A549 (cell line): ENCODE measurements at regions not wholly inside any gene's neighbourhood (a gene's known extent, or its start where the extent isn't known, plus 50 kb on each side); places are given as distances from the start of the nearest gene placed in this dataset.

ENCODE experiments used
- ATAC-seq, 2 experiments: fragments of 200-7000 bp in 1 of 2; fragments of >200 bp in 1 of 2; cut with Nextera tagmentation in 1 of 2; cut with Tn5 transposase in 1 of 2; 3 replicates each; pipeline versions ENCODE4 v1.8.0 to v1.9.1; 2018 to 2020; ENCODE audit warnings: mild to moderate bottlenecking in 1 of 2, moderate library complexity in 1 of 2
- CTCF ChIA-PET: fragments of 300-600 bp; sonication (Branson Sonifier 250); formaldehyde crosslinking; extraction: SDS; loops from one replicate; lab custom pipeline; 2021; ENCODE audit warnings: antibody characterized with exemption, inconsistent platforms; lab: Yijun Ruan, JAX
- POLR2A ChIA-PET: fragments of 350-600 bp; formaldehyde crosslinking; extraction: SDS; loops from one replicate; lab custom pipeline; 2021; ENCODE audit warnings: antibody characterized with exemption, inconsistent platforms; lab: Yijun Ruan, JAX
- DNase-seq, 2 experiments: peaks; one replicate each; pipeline versions ENCODE4 v3.0.0 to v3.0.0-alpha.2; 2011 to 2016; ENCODE audit warnings: low read depth in 1 of 2, low spot score in 1 of 2
- FAIRE-seq: peaks from 2 replicates; lab custom pipeline; 2011; peaks lifted over from hg19 to GRCh38; lab: Jason Lieb, UNC
- H3K27ac ChIP-seq, 2 experiments: fragments of >200 bp; sonication (Bioruptor Twin); formaldehyde crosslinking; 3 replicates each; pipeline ENCODE4 v1.5.1; 2016 to 2017
- H3K4me1 ChIP-seq: fragments of >200 bp; sonication (Bioruptor Twin); formaldehyde crosslinking; 3 replicates; pipeline ENCODE4 v1.6.1; 2016
- H3K4me2 ChIP-seq: fragments of >200 bp; sonication (Bioruptor Twin); formaldehyde crosslinking; 3 replicates; pipeline ENCODE4 v1.6.1; 2016
- H3K4me3 ChIP-seq: fragments of >200 bp; sonication (Bioruptor Twin); formaldehyde crosslinking; 3 replicates; pipeline ENCODE4 v1.5.1; 2016
- H3K9me3 ChIP-seq: fragments of >200 bp; sonication (Bioruptor Twin); formaldehyde crosslinking; 3 replicates; pipeline ENCODE4 v1.6.1; 2016
- ATOH8 ChIP-seq: fragments of 250-450 bp; sonication (Bioruptor Pico); IDR thresholded peaks from 2 replicates; pipeline ENCODE4 v1.5.0; 2020; ENCODE audit warnings: low read depth, mild to moderate bottlenecking, moderate library complexity
- BHLHE40 ChIP-seq: IDR thresholded peaks from 2 replicates; pipeline ENCODE4 v1.6.1; 2012; ENCODE audit warnings: low read depth, low read length, inconsistent platforms
- CBX2 ChIP-seq: fragments of 200-600 bp; sonication (generic); IDR thresholded peaks from 2 replicates; pipeline ENCODE4 v1.6.1; 2016; ENCODE audit warnings: low read depth, mild to moderate bottlenecking, borderline replicate concordance
- CHD2 ChIP-seq: fragments of 150-350 bp; IDR thresholded peaks from 2 replicates; pipeline ENCODE4 v1.6.1; 2014; ENCODE audit warnings: low read length; ENCODE audit not compliant: partially characterized antibody
- CHD4 ChIP-seq: fragments of 200-600 bp; sonication (generic); IDR thresholded peaks from 2 replicates; pipeline ENCODE4 v1.6.1; 2016; ENCODE audit warnings: antibody characterized with exemption, mild to moderate bottlenecking, borderline replicate concordance
- CTCF ChIP-seq: fragments of >200 bp; sonication (Bioruptor Twin); formaldehyde crosslinking; IDR thresholded peaks from 3 replicates; pipeline ENCODE4 v1.5.1; 2016
- EHF ChIP-seq: fragments of 250-450 bp; sonication (Bioruptor Pico); IDR thresholded peaks from 2 replicates; pipeline ENCODE4 v1.5.0; 2020; ENCODE audit warnings: mild to moderate bottlenecking
- ELK1 ChIP-seq: fragments of 150-350 bp; IDR thresholded peaks from 2 replicates; pipeline ENCODE4 v1.6.1; 2014; ENCODE audit warnings: low read depth, mild to moderate bottlenecking, low read length
- ESRRA ChIP-seq: fragments of 150-350 bp; IDR thresholded peaks from 2 replicates; pipeline ENCODE4 v1.6.1; 2014; ENCODE audit warnings: mild to moderate bottlenecking, low read length, borderline replicate concordance
- FOSL2 ChIP-seq, 2 experiments: fragments of 450-650 bp in 1 of 2; fragments of >200 bp in 1 of 2; sonication (Bioruptor Twin) in 1 of 2; formaldehyde crosslinking; IDR thresholded peaks; 2 replicates each; pipeline versions ENCODE4 v1.5.0 to v1.6.1; 2016 to 2020; ENCODE audit warnings: mild to moderate bottlenecking in 1 of 2, moderate library complexity in 1 of 2
- FOXS1 ChIP-seq: fragments of 250-450 bp; sonication (Bioruptor Pico); IDR thresholded peaks from 2 replicates; pipeline ENCODE4 v1.5.0; 2020; ENCODE audit warnings: mild to moderate bottlenecking, moderate library complexity
- GATA3 ChIP-seq: IDR thresholded peaks from 2 replicates; pipeline ENCODE4 v1.6.1; 2012; ENCODE audit warnings: borderline replicate concordance
- HDAC2 ChIP-seq: fragments of 200-600 bp; sonication (generic); IDR thresholded peaks from 2 replicates; pipeline ENCODE4 v1.6.1; 2016
- HEYL ChIP-seq: fragments of 250-450 bp; sonication (Bioruptor Pico); IDR thresholded peaks from 2 replicates; pipeline ENCODE4 v1.8.0; 2021; ENCODE audit warnings: mild to moderate bottlenecking, moderate library complexity
- HOXB5 ChIP-seq: fragments of 250-450 bp; sonication (Bioruptor Pico); IDR thresholded peaks from 2 replicates; pipeline ENCODE4 v1.5.0; 2020; ENCODE audit warnings: mild to moderate bottlenecking, moderate library complexity
- JUN ChIP-seq, 2 experiments: fragments of >200 bp; sonication (Bioruptor Twin); formaldehyde crosslinking; IDR thresholded peaks; 2 replicates in 1 of 2; 3 replicates in 1 of 2; pipeline ENCODE4 v1.6.1; 2016 to 2017
- JUNB ChIP-seq: fragments of >200 bp; sonication (Bioruptor Twin); formaldehyde crosslinking; IDR thresholded peaks from 2 replicates; pipeline ENCODE4 v1.6.1; 2016
- MAFK ChIP-seq: fragments of 450-650 bp; IDR thresholded peaks from 2 replicates; pipeline ENCODE4 v1.6.1; 2014; ENCODE audit not compliant: partially characterized antibody
- MAZ ChIP-seq: fragments of 150-350 bp; IDR thresholded peaks from 2 replicates; pipeline ENCODE4 v1.6.1; 2014; ENCODE audit warnings: antibody characterized with exemption, low read depth, low read length, borderline replicate concordance
- MYC ChIP-seq: IDR thresholded peaks from 2 replicates; pipeline ENCODE4 v1.6.1; 2012; ENCODE audit warnings: mild to moderate bottlenecking, inconsistent platforms, low read length, improper control_type of control experiment, borderline replicate concordance
- NFE2L2 ChIP-seq: fragments of 150-350 bp; conservative IDR thresholded peaks from 2 replicates; pipeline ENCODE4 v1.6.1; 2014; ENCODE audit warnings: low read length
- NPAS2 ChIP-seq: fragments of 250-450 bp; sonication (Bioruptor Pico); IDR thresholded peaks from 2 replicates; pipeline ENCODE4 v1.8.0; 2022; ENCODE audit warnings: mild to moderate bottlenecking, moderate library complexity, borderline replicate concordance
- NR3C1 ChIP-seq: fragments of >200 bp; sonication (Bioruptor Twin); formaldehyde crosslinking; IDR thresholded peaks from 3 replicates; pipeline ENCODE4 v1.6.1; 2017
- PBX3 ChIP-seq: IDR thresholded peaks from 2 replicates; pipeline ENCODE4 v1.6.1; 2012
- POLR2A ChIP-seq: IDR thresholded peaks from 2 replicates; pipeline ENCODE4 v1.6.1; 2012; ENCODE audit warnings: mild to moderate bottlenecking, low read length
- RAD21 ChIP-seq, 2 experiments: fragments of >200 bp in 1 of 2; sonication (Bioruptor Twin) in 1 of 2; formaldehyde crosslinking in 1 of 2; IDR thresholded peaks in 1 of 2; conservative IDR thresholded peaks in 1 of 2; 2 replicates in 1 of 2; 3 replicates in 1 of 2; pipeline ENCODE4 v1.6.1; 2012 to 2018; ENCODE audit warnings: inconsistent platforms in 1 of 2
- RARB ChIP-seq: fragments of 250-450 bp; sonication (Bioruptor Pico); IDR thresholded peaks from 2 replicates; pipeline ENCODE4 v1.8.0; 2021; ENCODE audit warnings: mild to moderate bottlenecking, moderate library complexity
- RNF2 ChIP-seq: fragments of 200-600 bp; sonication (generic); IDR thresholded peaks from 2 replicates; pipeline ENCODE4 v1.6.1; 2016; ENCODE audit warnings: low read depth, mild to moderate bottlenecking, antibody characterized with exemption, moderate library complexity, borderline replicate concordance
- TP53 ChIP-seq: fragments of 250-450 bp; sonication (Bioruptor Pico); IDR thresholded peaks from 2 replicates; pipeline ENCODE4 v1.5.0; 2021; ENCODE audit warnings: mild to moderate bottlenecking, moderate library complexity
- USF2 ChIP-seq: fragments of 450-650 bp; IDR thresholded peaks from 2 replicates; pipeline ENCODE4 v1.6.1; 2014; ENCODE audit warnings: antibody characterized with exemption
- ZFP36 ChIP-seq: fragments of 450-650 bp; IDR thresholded peaks from 2 replicates; pipeline ENCODE4 v1.6.1; 2014; ENCODE audit warnings: borderline replicate concordance; ENCODE audit not compliant: partially characterized antibody
- WGBS: methylation state at CpG from one replicate; pipeline ENCODE4 v1.1.6; 2017; ENCODE audit errors: missing lambda C conversion rate; 5-methylcytosine and 5-hydroxymethylcytosine counted together

GRCh38 chrX:42497356-42497755 is 280.6 kb downstream of the PPP1R2C start:
- no peak for FAIRE-seq
- WGBS = 3% methylated on average over 4 of the region's 4 CpGs
- TF ChIP-seq NFE2L2 (no peak), CBX2 (no peak), FOXS1 (no peak), FOSL2 (IDR thresholded peaks at IDR 0.05) (no peak), FOSL2 (CRISPR knock-in tag; IDR thresholded peaks at IDR 0.05) (no peak), GATA3 (no peak), NPAS2 (CRISPR knock-in tag) (no peak)

GRCh38 chrX:42496239-42496638 is 281.7 kb downstream of the PPP1R2C start:
- no peak for TF ChIP-seq EHF
- no peak for TF ChIP-seq ESRRA
- no peak for TF ChIP-seq HOXB5
- TF ChIP-seq USF2 = no peak
- TF ChIP-seq JUN (IDR thresholded peaks at IDR 0.05) = no peak
- no peak for TF ChIP-seq CTCF
- no peak for TF ChIP-seq MAFK
- TF ChIP-seq NPAS2 (CRISPR knock-in tag) = no peak
- no peak for TF ChIP-seq RNF2
- no peak for TF ChIP-seq HDAC2
- TF ChIP-seq FOSL2 (IDR thresholded peaks at IDR 0.05) = no peak
- no peak for TF ChIP-seq FOSL2 (CRISPR knock-in tag; IDR thresholded peaks at IDR 0.05)
- TF ChIP-seq ELK1 = no peak
- no peak for TF ChIP-seq NR3C1
- TF ChIP-seq MYC = no peak
- no peak for TF ChIP-seq RARB (CRISPR knock-in tag)
- TF ChIP-seq ATOH8 (CRISPR knock-in tag) = no peak
- TF ChIP-seq RAD21 (conservative IDR thresholded peaks at IDR 0.05 in 1 of 2, IDR thresholded peaks at IDR 0.05 in 1 of 2) = no peak
- ATAC-seq (no peak), DNase-seq (no peak), FAIRE-seq (no peak)
- no peak overlapping the region for H3K4me3 ChIP-seq
- CTCF ChIA-PET = no interaction called here
- H3K4me2 ChIP-seq = no peak overlapping the region
- POLR2A ChIA-PET = no interaction called here
- no peak overlapping the region for H3K27ac ChIP-seq
- no peaks in the 10 kb centered on the region for H3K9me3 ChIP-seq
- H3K4me1 ChIP-seq = no peaks in the 10 kb centered on the region

More at GRCh38 chrX:42497356-42497755, 280.6 kb downstream of the PPP1R2C start:
- no peak for DNase-seq
- ATAC-seq = no peak
- Histone ChIP-seq H3K27ac (no peak overlapping the region), H3K4me2 (no peak overlapping the region), H3K4me3 (no peak overlapping the region), H3K4me1 (no peaks in the 10 kb centered on the region), H3K9me3 (no peaks in the 10 kb centered on the region)
- ChIA-PET POLR2A (no interaction called here), CTCF (no interaction called here)

GRCh38 chrX:42495139-42495538 is 282.8 kb downstream of the PPP1R2C start:
- DNase-seq = no peak
- Histone ChIP-seq H3K9me3 (no peaks in the 10 kb centered on the region), H3K4me1 (no peaks in the 10 kb centered on the region), H3K4me2 (no peak overlapping the region), H3K4me3 (no peak overlapping the region), H3K27ac (no peak overlapping the region)
- ChIA-PET CTCF (no interaction called here), POLR2A (no interaction called here)
- WGBS = 14% methylated on average over 7 of the region's 7 CpGs
- FAIRE-seq = no peak
- ATAC-seq = no peak
- TF ChIP-seq HDAC2 = no peak
- no peak for TF ChIP-seq MAZ
- TF ChIP-seq ELK1 = no peak
- TF ChIP-seq TP53 (CRISPR knock-in tag) = no peak
- no peak for TF ChIP-seq HEYL (CRISPR knock-in tag)
- TF ChIP-seq JUNB = no peak
- TF ChIP-seq POLR2A = no peak
- no peak for TF ChIP-seq CHD4
- no peak for TF ChIP-seq RAD21 (conservative IDR thresholded peaks at IDR 0.05 in 1 of 2, IDR thresholded peaks at IDR 0.05 in 1 of 2)
- no peak for TF ChIP-seq CHD2
- no peak for TF ChIP-seq ZFP36
- no peak for TF ChIP-seq BHLHE40
- TF ChIP-seq PBX3 = no peak
